Large intestine (tissue), 3 donors: ENCODE measurements at regions not wholly inside any gene's neighbourhood (a gene's known extent, or its start where the extent isn't known, plus 50 kb on each side); places are given as distances from the start of the nearest gene placed in this dataset.

Experiments used
- DNase-seq, 2 donors: peaks; one replicate each; pipeline versions ENCODE4 v3.0.0 to v3.0.0-alpha.2; 2013
- H3K27ac ChIP-seq: one replicate; pipeline ENCODE4 v1.5.1; 2013; ENCODE audit warnings: low read length
- H3K27me3 ChIP-seq: 2 replicates; pipeline ENCODE4 v1.6.1; 2013; ENCODE audit warnings: low read length; ENCODE audit not compliant: control insufficient read depth, insufficient read depth
- H3K36me3 ChIP-seq: 2 replicates; pipeline ENCODE4 v1.6.1; 2013; ENCODE audit warnings: low read length; ENCODE audit not compliant: control insufficient read depth, insufficient read depth
- H3K4me1 ChIP-seq: one replicate; pipeline ENCODE4 v1.6.1; 2013; ENCODE audit warnings: low read length; ENCODE audit not compliant: control insufficient read depth, insufficient read depth
- H3K4me3 ChIP-seq: one replicate; pipeline ENCODE4 v1.5.1; 2013; ENCODE audit warnings: low read length
- H3K9me3 ChIP-seq: one replicate; pipeline ENCODE4 v1.6.1; 2013; ENCODE audit warnings: mild to moderate bottlenecking, low read depth, low read length, moderate library complexity; ENCODE audit not compliant: control insufficient read depth
- WGBS: methylation state at CpG from one replicate; pipeline ENCODE4 v1.1.5; 2013; ENCODE audit warnings: low lambda C conversion rate; ENCODE audit not compliant: insufficient coverage; 5-methylcytosine and 5-hydroxymethylcytosine counted together

GRCh38 chr14:101248840-101249675 is 312.2 kb upstream of the DIO3 start:
- WGBS, result no CpG with 5 or more reads among the region's 18 CpGs
- no peak for DNase-seq
- H3K27ac ChIP-seq, result no peak overlapping the region
- no peaks in the 10 kb centered on the region for H3K9me3 ChIP-seq
- no peaks in the 10 kb centered on the region for H3K27me3 ChIP-seq
- H3K4me1 ChIP-seq, result no peaks in the 10 kb centered on the region
- H3K36me3 ChIP-seq, result no peaks in the 10 kb centered on the region
- no peak overlapping the region for H3K4me3 ChIP-seq

GRCh38 chr14:101249676-101250036 is 311.6 kb upstream of the DIO3 start:
- no CpG with 5 or more reads among the region's 8 CpGs for WGBS
- Histone ChIP-seq H3K27ac (no peak overlapping the region), H3K36me3 (no peaks in the 10 kb centered on the region), H3K27me3 (no peaks in the 10 kb centered on the region), H3K9me3 (no peaks in the 10 kb centered on the region), H3K4me3 (no peak overlapping the region), H3K4me1 (no peaks in the 10 kb centered on the region)
- no peak for DNase-seq

- Histone ChIP-seq H3K27me3 (no peaks in the 10 kb centered on the region), H3K4me1 (no peaks in the 10 kb centered on the region), H3K27ac (no peak overlapping the region), H3K9me3 (no peaks in the 10 kb centered on the region), H3K4me3 (no peak overlapping the region), H3K36me3 (no peaks in the 10 kb centered on the region)
- WGBS, result no CpG with 5 or more reads among the region's 17 CpGs
- no peak for DNase-seq
These were observed 310.9 kb upstream of the DIO3 start for GRCh38 chr14:101250336-101250947.

GRCh38 chr14:101250948-101251811 is 310.1 kb upstream of the DIO3 start:
- no peak overlapping the region for H3K4me3 ChIP-seq
- no peak overlapping the region for H3K27ac ChIP-seq
- DNase-seq, result no peak
- no CpG with 5 or more reads among the region's 15 CpGs for WGBS
- H3K27me3 ChIP-seq, result no peaks in the 10 kb centered on the region
- no peaks in the 10 kb centered on the region for H3K9me3 ChIP-seq
- no peaks in the 10 kb centered on the region for H3K36me3 ChIP-seq
- H3K4me1 ChIP-seq, result no peaks in the 10 kb centered on the region

GRCh38 chr14:101251812-101252442 is 309.4 kb upstream of the DIO3 start:
- DNase-seq, result no peak

GRCh38 chr14:101252443-101253214 is 308.7 kb upstream of the DIO3 start:
- no peaks in the 10 kb centered on the region for H3K4me1 ChIP-seq
- H3K9me3 ChIP-seq, result no peaks in the 10 kb centered on the region
- 100% methylated on average over 1 of the region's 13 CpGs for WGBS
- no peaks in the 10 kb centered on the region for H3K36me3 ChIP-seq
- no peak overlapping the region for H3K4me3 ChIP-seq
- H3K27me3 ChIP-seq, result no peaks in the 10 kb centered on the region
- H3K27ac ChIP-seq, result no peak overlapping the region
- no peak for DNase-seq

More at GRCh38 chr14:101251812-101252442, 309.4 kb upstream of the DIO3 start:
- no CpG with 5 or more reads among the region's 15 CpGs for WGBS
- H3K27me3 ChIP-seq, result no peaks in the 10 kb centered on the region
- no peak overlapping the region for H3K27ac ChIP-seq
- no peaks in the 10 kb centered on the region for H3K4me1 ChIP-seq
- H3K36me3 ChIP-seq, result no peaks in the 10 kb centered on the region
- no peaks in the 10 kb centered on the region for H3K9me3 ChIP-seq
- H3K4me3 ChIP-seq, result no peak overlapping the region

- no peaks in the 10 kb centered on the region for H3K4me1 ChIP-seq
These were observed 307.3 kb upstream of the DIO3 start for GRCh38 chr14:101253948-101254347.

GRCh38 chr14:101254805-101255764 is 306.2 kb upstream of the DIO3 start:
- Histone ChIP-seq H3K36me3 (no peaks in the 10 kb centered on the region), H3K4me1 (no peaks in the 10 kb centered on the region), H3K9me3 (no peaks in the 10 kb centered on the region), H3K27ac (no peak overlapping the region), H3K27me3 (no peaks in the 10 kb centered on the region), H3K4me3 (no peak overlapping the region)
- no CpG with 5 or more reads among the region's 17 CpGs for WGBS
- no peak for DNase-seq

More at GRCh38 chr14:101253948-101254347, 307.3 kb upstream of the DIO3 start:
- Histone ChIP-seq H3K36me3 (no peaks in the 10 kb centered on the region), H3K9me3 (no peaks in the 10 kb centered on the region), H3K27me3 (no peaks in the 10 kb centered on the region), H3K27ac (no peak overlapping the region), H3K4me3 (no peak overlapping the region)
- no CpG with 5 or more reads among the region's 5 CpGs for WGBS
- DNase-seq, result no peak

- no CpG with 5 or more reads among the region's 8 CpGs for WGBS
These were observed 305.6 kb upstream of the DIO3 start for GRCh38 chr14:101255765-101256125.

More at GRCh38 chr14:101255765-101256125, 305.6 kb upstream of the DIO3 start:
- Histone ChIP-seq H3K9me3 (no peaks in the 10 kb centered on the region), H3K27me3 (no peaks in the 10 kb centered on the region), H3K4me3 (no peak overlapping the region), H3K27ac (no peak overlapping the region), H3K4me1 (no peaks in the 10 kb centered on the region), H3K36me3 (no peaks in the 10 kb centered on the region)
- no peak for DNase-seq
